GM06990 (cell line): ENCODE measurements at regions not wholly inside any gene's neighbourhood (a gene's known extent, or its start where the extent isn't known, plus 50 kb on each side); places are given as distances from the start of the nearest gene placed in this dataset.

ENCODE experiments used
- DNase-seq: peaks from one replicate; pipeline ENCODE4 v3.0.0-alpha.2; 2011; ENCODE audit not compliant: insufficient read length; ENCODE audit errors: extremely low read depth
- H3K27me3 ChIP-seq: replicated peaks from 2 replicates; pipeline ENCODE4 v1.6.0; 2011; ENCODE audit warnings: low read length; ENCODE audit not compliant: control insufficient read depth, insufficient read depth
- H3K36me3 ChIP-seq: 2 replicates; pipeline ENCODE4 v1.5.1; 2011; ENCODE audit warnings: low read length; ENCODE audit not compliant: control insufficient read depth, insufficient read depth
- H3K4me3 ChIP-seq: replicated peaks from 2 replicates; pipeline ENCODE4 v1.5.1; 2011; ENCODE audit warnings: low read depth, mild to moderate bottlenecking, control low read depth, low read length
- CTCF ChIP-seq: IDR thresholded peaks from 2 replicates; pipeline ENCODE4 v1.5.1; 2011; ENCODE audit warnings: low read length, control low read depth, mild to moderate bottlenecking, inconsistent platforms; ENCODE audit not compliant: insufficient read depth, poor library complexity, severe bottlenecking

GRCh38 chr4:116516711-116517110, 568.7 kb downstream of the TRAM1L1 start:
- no peak for TF ChIP-seq CTCF
- Histone ChIP-seq H3K4me3 (no peak overlapping the region), H3K27me3 (no peaks in the 10 kb centered on the region), H3K36me3 (no peaks in the 10 kb centered on the region)
- no peak for DNase-seq

- no peak for TF ChIP-seq CTCF
- Histone ChIP-seq H3K36me3 (no peaks in the 10 kb centered on the region), H3K4me3 (no peak overlapping the region), H3K27me3 (no peaks in the 10 kb centered on the region)
- DNase-seq = no peak
Observed at GRCh38 chr4:116515959-116516358, 569.4 kb downstream of the TRAM1L1 start.

- no peak for TF ChIP-seq CTCF
- H3K4me3 ChIP-seq = no peak overlapping the region
- no peak for DNase-seq
- H3K27me3 ChIP-seq = no peaks in the 10 kb centered on the region
- no peaks in the 10 kb centered on the region for H3K36me3 ChIP-seq
Observed at GRCh38 chr4:116512552-116512951, 572.8 kb downstream of the TRAM1L1 start.

- no peaks in the 10 kb centered on the region for H3K27me3 ChIP-seq
- H3K36me3 ChIP-seq = no peaks in the 10 kb centered on the region
- no peak overlapping the region for H3K4me3 ChIP-seq
- no peak for TF ChIP-seq CTCF
- no peak for DNase-seq
Observed at GRCh38 chr4:116501954-116502353, 583.4 kb downstream of the TRAM1L1 start.

GRCh38 chr4:116500225-116500624, 585.2 kb downstream of the TRAM1L1 start:
- Histone ChIP-seq H3K36me3 (no peaks in the 10 kb centered on the region), H3K4me3 (no peak overlapping the region), H3K27me3 (no peaks in the 10 kb centered on the region)
- TF ChIP-seq CTCF = no peak
- DNase-seq = no peak

- TF ChIP-seq CTCF = no peak
- DNase-seq = no peak
- Histone ChIP-seq H3K27me3 (no peaks in the 10 kb centered on the region), H3K36me3 (no peaks in the 10 kb centered on the region), H3K4me3 (no peak overlapping the region)
Observed at GRCh38 chr4:116489739-116490138, 595.6 kb downstream of the TRAM1L1 start.
